SK-N-DZ (cell line): ENCODE measurements at regions not wholly inside any gene's neighbourhood (a gene's known extent, or its start where the extent isn't known, plus 50 kb on each side); places are given as distances from the start of the nearest gene placed in this dataset.
A peak's percentile ranks its signal among the peaks of the same experiment; 100 is the strongest.

Source experiments
- DNase-seq: peaks from one replicate; pipeline ENCODE4 v3.0.0-alpha.2; 2015; ENCODE audit warnings: low spot score

- DNase-seq: peak; percentile 96
Measured at GRCh38 chr4:186360551-186360950, 94.6 kb downstream of the F11 start.

DNA sequence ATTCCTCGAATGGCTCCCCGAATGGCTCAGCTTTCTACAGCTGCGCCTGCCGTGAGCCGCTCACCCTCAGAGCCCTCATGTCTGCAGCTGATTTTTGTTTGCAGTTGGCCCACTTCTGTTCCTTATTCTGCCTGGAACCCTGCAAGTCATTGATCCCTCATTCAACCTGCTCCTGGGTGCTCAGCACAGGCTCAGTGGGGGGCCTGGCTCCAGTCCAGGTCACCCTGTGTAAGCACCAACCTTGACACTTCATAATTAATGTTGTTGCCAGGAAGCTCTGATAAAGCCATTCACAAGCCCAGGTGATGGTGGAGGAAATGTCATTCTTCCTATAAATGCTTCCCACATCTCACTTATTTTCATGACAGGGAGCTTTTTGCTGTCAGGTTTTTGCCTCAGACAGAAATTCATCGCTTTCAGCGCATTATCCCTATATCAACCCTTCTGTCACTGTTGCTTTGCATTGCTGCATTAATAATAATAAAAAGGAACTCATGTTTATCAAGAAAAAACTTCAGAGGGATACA lies 85.7 kb downstream of the F11 start:
- DNase-seq: no peak

GRCh38 chr4:186348433-186348832 lies 82.4 kb downstream of the F11 start:
- no peak for DNase-seq

- no peak for DNase-seq
Measured at GRCh38 chr4:186347743-186348142, 81.8 kb downstream of the F11 start.

- DNase-seq: no peak
Measured at GRCh38 chr4:186345184-186345583, 79.2 kb downstream of the F11 start.

- no peak for DNase-seq
Measured at GRCh38 chr4:186342582-186342981, 76.6 kb downstream of the F11 start.

GRCh38 chr4:186341655-186342054 lies 75.7 kb downstream of the F11 start:
- no peak for DNase-seq
